HepG2 (cell line): ENCODE measurements at regions not wholly inside any gene's neighbourhood (a gene's known extent, or its start where the extent isn't known, plus 50 kb on each side); places are given as distances from the start of the nearest gene placed in this dataset.

Source experiments
- ATAC-seq: fragments of 200-7000 bp; cut with Tn5 transposase; 3 replicates; pipeline ENCODE4 v1.9.1; 2020; ENCODE audit warnings: mild to moderate bottlenecking, moderate library complexity
- BruUV-seq: library from RNA; stranded (reverse); fragments of 400-500 nt; replicated peaks from 2 replicates; lab custom pipeline; 2021; lab: Mats Ljungman, UMichigan
- CTCF ChIA-PET: fragments of 300-600 bp; formaldehyde crosslinking; extraction: SDS; loops from one replicate; lab custom pipeline; 2021; ENCODE audit warnings: low total read pairs, inconsistent platforms, low intra/inter-chr PET ratio; lab: Yijun Ruan, JAX
- POLR2A ChIA-PET: fragments of 350-600 bp; sonication (Branson Sonifier 250); formaldehyde crosslinking; loops from one replicate; lab custom pipeline; 2020; ENCODE audit warnings: antibody characterized with exemption, inconsistent platforms; lab: Yijun Ruan, JAX
- DNase-seq: peaks from one replicate; pipeline ENCODE4 v3.0.0-alpha.2; 2015; ENCODE audit warnings: low spot score
- FAIRE-seq: peaks from 3 replicates; lab custom pipeline; 2011; peaks lifted over from hg19 to GRCh38; lab: Jason Lieb, UNC
- H2AFZ ChIP-seq: one replicate; pipeline ENCODE4 v1.6.1; 2011; ENCODE audit warnings: low read length, inconsistent platforms
- H3K27ac ChIP-seq: fragments of 300-600 bp; 3 replicates; pipeline ENCODE4 v1.8.0; 2011; ENCODE audit warnings: mixed run types, mild to moderate bottlenecking, mixed read lengths, low read length, inconsistent platforms; ENCODE audit not compliant: insufficient read depth; ENCODE audit errors: extremely low read length
- H3K27me3 ChIP-seq, 2 experiments: fragments of 200-600 bp in 1 of 2; 2 replicates in 1 of 2; 3 replicates in 1 of 2; pipeline versions ENCODE4 v1.6.0 to v1.8.0; 2011; ENCODE audit warnings: low read length in 2 of 2, mild to moderate bottlenecking in 2 of 2, moderate library complexity in 2 of 2, inconsistent platforms in 1 of 2; ENCODE audit not compliant: insufficient read depth in 2 of 2, control insufficient read depth in 1 of 2
- H3K36me3 ChIP-seq, 2 experiments: fragments of 200-600 bp in 1 of 2; replicated peaks in 1 of 2; 2 replicates in 1 of 2; 3 replicates in 1 of 2; pipeline versions ENCODE4 v1.5.1 to v1.8.0; 2011; ENCODE audit warnings: low read length in 2 of 2, inconsistent platforms in 1 of 2; ENCODE audit not compliant: insufficient read depth in 2 of 2, control insufficient read depth in 1 of 2
- H3K4me1 ChIP-seq: 2 replicates; pipeline ENCODE4 v1.5.1; 2012; ENCODE audit warnings: low read length, inconsistent platforms; ENCODE audit not compliant: insufficient read depth
- H3K4me2 ChIP-seq: 2 replicates; pipeline ENCODE4 v1.6.0; 2011; ENCODE audit warnings: low read depth, low read length, inconsistent platforms
- H3K4me3 ChIP-seq, 3 experiments: fragments of 200-600 bp in 1 of 3; sonication (generic), shearing (Covaris generic) in 1 of 3; replicated peaks in 1 of 3; 2 replicates each; pipeline ENCODE4 v1.5.1; 2011 to 2016; ENCODE audit warnings: low read length in 3 of 3, inconsistent platforms in 2 of 3, low read depth in 2 of 3, mild to moderate bottlenecking in 2 of 3, control low read depth in 1 of 3, mixed read lengths in 1 of 3; ENCODE audit not compliant: insufficient read depth in 1 of 3
- H3K79me2 ChIP-seq: one replicate; pipeline ENCODE4 v1.6.1; 2011; ENCODE audit warnings: low read length, inconsistent platforms; ENCODE audit not compliant: insufficient read depth
- H3K9ac ChIP-seq: 2 replicates; pipeline ENCODE4 v1.6.0; 2011; ENCODE audit warnings: mild to moderate bottlenecking, low read depth, low read length, inconsistent platforms; ENCODE audit not compliant: insufficient read depth
- H3K9me3 ChIP-seq: 2 replicates; pipeline ENCODE4 v1.5.1; 2012; ENCODE audit warnings: mild to moderate bottlenecking, low read length
- H4K20me1 ChIP-seq: 2 replicates; pipeline ENCODE4 v1.6.0; 2011; ENCODE audit warnings: inconsistent platforms, mild to moderate bottlenecking, low read length, moderate library complexity; ENCODE audit not compliant: insufficient read depth
- GMEB1 ChIP-seq: sonication (generic); formaldehyde crosslinking; IDR thresholded peaks from 2 replicates; pipeline ENCODE4 v1.5.1; 2020; ENCODE audit warnings: missing genetic modification reagents, mild to moderate bottlenecking, borderline replicate concordance
- HHEX ChIP-seq: IDR thresholded peaks from 2 replicates; pipeline ENCODE4 v1.6.1; 2016; ENCODE audit warnings: control low read depth
- MLXIP ChIP-seq: sonication (generic); formaldehyde crosslinking; IDR thresholded peaks from 2 replicates; pipeline ENCODE4 v1.9.0; 2021; ENCODE audit warnings: missing genetic modification reagents, borderline replicate concordance
- NR2F1 ChIP-seq, 2 experiments: fragments of 450-650 bp in 1 of 2; formaldehyde crosslinking in 1 of 2; IDR thresholded peaks; 2 replicates each; pipeline versions ENCODE4 v1.5.0 to v1.6.1; 2016 to 2020; ENCODE audit warnings: mild to moderate bottlenecking in 1 of 2, missing compliant biosample characterization in 1 of 2, missing genetic modification reagents in 1 of 2, moderate library complexity in 1 of 2
- REST ChIP-seq, 2 experiments: IDR thresholded peaks; 2 replicates each; pipeline ENCODE4 v1.6.1; 2011 to 2012; ENCODE audit warnings: low read length in 2 of 2, borderline replicate concordance in 1 of 2, low read depth in 1 of 2, mild to moderate bottlenecking in 1 of 2, moderate library complexity in 1 of 2
- SRY ChIP-seq: sonication (generic); formaldehyde crosslinking; IDR thresholded peaks from 2 replicates; pipeline ENCODE4 v1.8.0; 2022; ENCODE audit warnings: mild to moderate bottlenecking, missing genetic modification reagents
- ZBTB3 ChIP-seq: sonication (generic); formaldehyde crosslinking; IDR thresholded peaks from 2 replicates; pipeline ENCODE4 v1.4.0; 2020; ENCODE audit warnings: low read depth, mild to moderate bottlenecking, moderate library complexity, missing genetic modification reagents, borderline replicate concordance
- ZNF281 ChIP-seq: sonication (generic); formaldehyde crosslinking; IDR thresholded peaks from 2 replicates; pipeline ENCODE4 v1.4.0; 2020; ENCODE audit warnings: missing genetic modification reagents, borderline replicate concordance
- ZNF317 ChIP-seq: sonication (generic); formaldehyde crosslinking; IDR thresholded peaks from 2 replicates; pipeline ENCODE4 v1.5.0; 2020; ENCODE audit warnings: mild to moderate bottlenecking, missing genetic modification reagents
- ZNF704 ChIP-seq: sonication (generic); formaldehyde crosslinking; IDR thresholded peaks from 2 replicates; pipeline ENCODE4 v1.8.1; 2023; ENCODE audit warnings: mild to moderate bottlenecking, inconsistent platforms, moderate library complexity, missing genetic modification reagents, borderline replicate concordance
- WGBS: methylation state at CpG from one replicate; pipeline ENCODE4 v1.1.6; 2017; ENCODE audit warnings: low lambda C conversion rate; 5-methylcytosine and 5-hydroxymethylcytosine counted together
- in situ Hi-C: cut with HindIII; loops from 2 replicates; pipeline ENCODE4 v1.10.0; 2017; ENCODE audit warnings: low pct_unique_long_range_greater_than_20kb; ENCODE audit not compliant: extremely low pct_ligation_motif_present
- intact Hi-C: fragments of 100-400 bp; cut with micrococcal nuclease; formaldehyde crosslinking; loops from one replicate; pipeline ENCODE4 v1.10.0; 2022; ENCODE audit not compliant: unreplicated experiment

GRCh38 chrX:5399403-5399802 is 829.3 kb downstream of the NLGN4X start:
- H3K9ac ChIP-seq = no peak overlapping the region
- H2AFZ ChIP-seq = no peak overlapping the region
- CTCF ChIA-PET = no interaction called here
- no peaks in the 10 kb centered on the region for H3K79me2 ChIP-seq
- no peaks in the 10 kb centered on the region for H4K20me1 ChIP-seq
- H3K36me3 ChIP-seq = no peaks in the 10 kb centered on the region
- no peak overlapping the region for H3K4me2 ChIP-seq
- in situ Hi-C loops (no loop called here), intact Hi-C loops (no loop called here)
- DNase-seq = no peak
- no peaks in the 10 kb centered on the region for H3K27me3 ChIP-seq
- H3K27ac ChIP-seq = no peak overlapping the region
- H3K4me3 ChIP-seq = no peak overlapping the region
- H3K4me1 ChIP-seq = no peaks in the 10 kb centered on the region
- no TSS peak for BruUV-seq
- WGBS = no CpG with 5 or more reads among the region's 8 CpGs
- peaks cover 21% of the 10 kb centered on the region for H3K9me3 ChIP-seq
- ATAC-seq = no peak
- FAIRE-seq = no peak
- POLR2A ChIA-PET = no interaction called here
- TF ChIP-seq MLXIP (CRISPR knock-in tag) = no peak
- TF ChIP-seq ZBTB3 (CRISPR knock-in tag) = no peak
- no peak for TF ChIP-seq ZNF281 (CRISPR knock-in tag)
- TF ChIP-seq ZNF317 (CRISPR knock-in tag) = no peak
- TF ChIP-seq SRY (CRISPR knock-in tag) = no peak
- no peak for TF ChIP-seq REST (IDR thresholded peaks at IDR 0.05; ENCODE audit: borderline replicate concordance in 1 of 2, low read depth in 1 of 2, low read length in 2 of 2)
- no peak for TF ChIP-seq GMEB1 (CRISPR knock-in tag)
- no peak for TF ChIP-seq NR2F1 (CRISPR knock-in tag; IDR thresholded peaks at IDR 0.05)
- no peak for TF ChIP-seq HHEX (CRISPR knock-in tag)
- no peak for TF ChIP-seq ZNF704 (CRISPR knock-in tag)
